ENCODE measurements at regions not wholly inside any gene's neighbourhood (a gene's known extent, or its start where the extent isn't known, plus 50 kb on each side); places are given as distances from the start of the nearest gene placed in this dataset.

DNA sequence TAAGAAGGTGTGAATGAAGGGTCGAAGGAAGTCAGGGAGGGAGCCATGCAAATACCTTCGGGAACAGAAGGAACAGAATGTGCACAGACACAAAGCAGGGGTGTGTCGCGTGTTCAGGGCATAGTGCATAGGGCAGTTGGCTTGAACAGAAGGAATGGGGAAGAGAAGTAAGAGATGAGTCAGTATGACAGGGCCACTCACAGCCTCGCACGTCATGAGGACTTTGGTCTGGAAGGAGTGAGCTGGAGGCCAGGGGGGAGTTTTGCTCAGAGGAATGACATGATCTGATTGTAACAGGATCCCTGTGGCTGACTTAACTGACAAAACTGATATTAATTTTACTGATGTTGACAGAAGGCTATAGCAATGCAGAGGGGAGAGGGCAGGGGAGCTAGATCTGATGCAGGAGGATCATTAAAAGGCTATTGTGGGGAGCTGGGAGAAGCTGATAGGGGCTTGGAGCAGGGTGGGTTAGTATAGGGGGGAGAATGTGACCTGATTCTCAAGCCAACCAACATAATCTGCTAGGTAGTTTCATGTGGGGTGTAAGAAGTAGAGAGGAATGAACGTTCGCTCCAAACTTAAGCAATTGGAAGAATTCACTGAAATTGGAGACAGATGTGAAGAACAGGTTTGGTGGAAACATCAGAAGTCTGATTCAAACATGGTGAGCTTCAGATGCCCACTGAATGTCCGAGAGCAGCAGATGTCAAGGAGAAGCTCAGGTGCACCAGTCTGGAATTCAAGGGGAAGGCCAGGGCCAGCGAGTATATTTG, 60.4 kb upstream of the COPS8 start (continued):
- no peak for TF ChIP-seq RELA (CRISPR knock-in tag; IDR thresholded peaks at IDR 0.05)
- TF ChIP-seq FOSL2 (CRISPR knock-in tag; IDR thresholded peaks at IDR 0.05): peak; percentile 96
- TF ChIP-seq SNAPC2 (CRISPR knock-in tag; IDR thresholded peaks at IDR 0.05): no peak
- peak; percentile 14; the same call in 1 of the 2 replicates for TF ChIP-seq KDM6A (CRISPR knock-in tag; IDR thresholded peaks at IDR 0.05; ENCODE audit: low read depth)
- TF ChIP-seq ATF1 (CRISPR knock-in tag; IDR thresholded peaks at IDR 0.05): peak; percentile 83
- TF ChIP-seq NR0B2 (CRISPR knock-in tag; IDR thresholded peaks at IDR 0.05): no peak
- TF ChIP-seq TCF7L2 (IDR thresholded peaks at IDR 0.05; ENCODE audit: low read depth, low read length): no peak
- no peak for TF ChIP-seq CHD2 (IDR thresholded peaks at IDR 0.05; ENCODE audit: low read depth, low read length)
- no peak for TF ChIP-seq ZSCAN31 (CRISPR knock-in tag; IDR thresholded peaks at IDR 0.05; ENCODE audit: low read depth)
- no peak for TF ChIP-seq MXD1 (CRISPR knock-in tag; IDR thresholded peaks at IDR 0.05)
- no peak for TF ChIP-seq POLR2G (IDR thresholded peaks at IDR 0.05; ENCODE audit: low read depth, low read length)
- no peak for TF ChIP-seq ZNF235 (CRISPR knock-in tag; IDR thresholded peaks at IDR 0.05; ENCODE audit: borderline replicate concordance)
- no peak for TF ChIP-seq NR2F6 (IDR thresholded peaks at IDR 0.05)
- no peak for TF ChIP-seq NR2F6 (CRISPR knock-in tag; IDR thresholded peaks at IDR 0.05)
- TF ChIP-seq ZNF350 (CRISPR knock-in tag; IDR thresholded peaks at IDR 0.05; ENCODE audit: borderline replicate concordance, low read depth): no peak
- TF ChIP-seq FOXK1 (CRISPR knock-in tag; IDR thresholded peaks at IDR 0.05; ENCODE audit: borderline replicate concordance, low read depth): peak; percentile 53; the same call in 1 of the 2 replicates
- no peak for TF ChIP-seq SUZ12 (IDR thresholded peaks at IDR 0.05; ENCODE audit: low read depth, low read length)
- no peak for TF ChIP-seq ZBTB7A (CRISPR knock-in tag; IDR thresholded peaks at IDR 0.05)
- no peak for TF ChIP-seq ZNF878 (CRISPR knock-in tag; IDR thresholded peaks at IDR 0.05)
- TF ChIP-seq GABPA (IDR thresholded peaks at IDR 0.05; ENCODE audit: low read depth, low read length): no peak
- TF ChIP-seq GABPA (CRISPR knock-in tag; IDR thresholded peaks at IDR 0.05; ENCODE audit: low read depth): 0 out of 2 replicates have a peak, but pooled peaks have one; percentile 10
- peak; percentile 76; the same call in 1 of the 2 replicates for TF ChIP-seq SIX4 (CRISPR knock-in tag; IDR thresholded peaks at IDR 0.05)
- no peak for TF ChIP-seq ZSCAN9 (CRISPR knock-in tag; IDR thresholded peaks at IDR 0.05; ENCODE audit: borderline replicate concordance)
- no peak for TF ChIP-seq SMARCE1 (IDR thresholded peaks at IDR 0.05; ENCODE audit: borderline replicate concordance)
- no peak for TF ChIP-seq TP53 (CRISPR knock-in tag; conservative IDR thresholded peaks at IDR 0.05)
- no peak for TF ChIP-seq GTF2F1 (IDR thresholded peaks at IDR 0.05; ENCODE audit: low read length)
- TF ChIP-seq ZNF264 (CRISPR knock-in tag; IDR thresholded peaks at IDR 0.05): no peak
- peak; percentile 3; the same call in 1 of the 2 replicates for TF ChIP-seq ATF7 (IDR thresholded peaks at IDR 0.05)
- no peak for TF ChIP-seq ATF7 (CRISPR knock-in tag; IDR thresholded peaks at IDR 0.05)
- TF ChIP-seq JUN (CRISPR knock-in tag; IDR thresholded peaks at IDR 0.05): peak; percentile 84
- TF ChIP-seq ZNF543 (CRISPR knock-in tag; IDR thresholded peaks at IDR 0.05): no peak
- TF ChIP-seq ZNF484 (CRISPR knock-in tag; IDR thresholded peaks at IDR 0.05; ENCODE audit: borderline replicate concordance, low read depth): no peak
- no peak for TF ChIP-seq ETS1 (CRISPR knock-in tag; IDR thresholded peaks at IDR 0.05)
- no peak for TF ChIP-seq NCOA1 (CRISPR knock-in tag; IDR thresholded peaks at IDR 0.05)
- no peak for TF ChIP-seq IRF2 (CRISPR knock-in tag; IDR thresholded peaks at IDR 0.05)

All from HepG2 (cell line).